K562 (cell line): ENCODE measurements at regions not wholly inside any gene's neighbourhood (a gene's known extent, or its start where the extent isn't known, plus 50 kb on each side); places are given as distances from the start of the nearest gene placed in this dataset.

Source experiments
- ATAC-seq: fragments of 200-7000 bp; cut with Tn5 transposase; 3 replicates; pipeline ENCODE4 v1.9.1; 2020; ENCODE audit warnings: moderate library complexity
- BruUV-seq: library from RNA; stranded (reverse); fragments of 400-500 nt; replicated peaks from 2 replicates; lab custom pipeline; 2021; lab: Mats Ljungman, UMichigan
- CTCF ChIA-PET: fragments of 300-600 bp; formaldehyde crosslinking; extraction: SDS; loops from one replicate; lab custom pipeline; 2021; ENCODE audit warnings: low intra/inter-chr PET ratio; lab: Yijun Ruan, JAX
- POLR2A ChIA-PET: fragments of 300-600, 350-650 bp; sonication (Branson Sonifier 250); formaldehyde crosslinking; extraction: SDS; loops from one replicate; lab custom pipeline; 2021; ENCODE audit warnings: antibody characterized with exemption, inconsistent platforms; lab: Yijun Ruan, JAX
- DNase-seq, 4 experiments: peaks; one replicate each; pipeline versions ENCODE4 v3.0.0 to v3.0.0-alpha.2; 2011 to 2018; ENCODE audit warnings: low spot score in 3 of 4, mixed read lengths in 3 of 4; ENCODE audit errors: extremely low read depth in 1 of 4
- FAIRE-seq: peaks from 2 replicates; lab custom pipeline; 2011; peaks lifted over from hg19 to GRCh38; lab: Jason Lieb, UNC
- H2AFZ ChIP-seq: 2 replicates; pipeline ENCODE4 v1.6.0; 2011; ENCODE audit warnings: low read depth, low read length, control low read depth, inconsistent platforms
- H3K27ac ChIP-seq: fragments of 200-600 bp; 3 replicates; pipeline ENCODE4 v1.8.0; 2011; ENCODE audit warnings: low read depth, mild to moderate bottlenecking, control low read depth, inconsistent platforms, low read length, moderate library complexity, mixed read lengths; ENCODE audit errors: extremely low read depth
- H3K27me3 ChIP-seq, 2 experiments: fragments of 300-600 bp in 1 of 2; 2 replicates in 1 of 2; 3 replicates in 1 of 2; pipeline versions ENCODE4 v1.6.0 to v1.8.0; 2011; ENCODE audit warnings: inconsistent platforms in 2 of 2, low read length in 2 of 2, mild to moderate bottlenecking in 1 of 2, mixed read lengths in 1 of 2, moderate library complexity in 1 of 2; ENCODE audit not compliant: control insufficient read depth in 2 of 2, insufficient read depth in 2 of 2
- H3K36me3 ChIP-seq: fragments of 300-600 bp; 3 replicates; pipeline ENCODE4 v1.8.0; 2011; ENCODE audit warnings: mild to moderate bottlenecking, low read length, inconsistent platforms; ENCODE audit not compliant: control insufficient read depth, insufficient read depth
- H3K4me1 ChIP-seq, 2 experiments: fragments of 200-600 bp in 1 of 2; replicated peaks in 1 of 2; 2 replicates in 1 of 2; 3 replicates in 1 of 2; pipeline versions ENCODE4 v1.5.1 to v1.8.0; 2011; ENCODE audit warnings: inconsistent platforms in 2 of 2, low read length in 2 of 2, mild to moderate bottlenecking in 1 of 2, mixed read lengths in 1 of 2, moderate library complexity in 1 of 2; ENCODE audit not compliant: control insufficient read depth in 2 of 2, insufficient read depth in 2 of 2
- H3K4me2 ChIP-seq: 2 replicates; pipeline ENCODE4 v1.6.1; 2011; ENCODE audit warnings: low read length, control low read depth, inconsistent platforms, mixed read lengths; ENCODE audit not compliant: insufficient read depth
- H3K4me3 ChIP-seq: fragments of 200-600 bp; sonication (generic), shearing (Covaris generic); 2 replicates; pipeline ENCODE4 v1.5.1; 2016; ENCODE audit warnings: control low read depth, inconsistent platforms
- H3K79me2 ChIP-seq: fragments of 200-600 bp; 3 replicates; pipeline ENCODE4 v1.8.0; 2011; ENCODE audit warnings: low read length, inconsistent platforms; ENCODE audit not compliant: control insufficient read depth, insufficient read depth
- H3K9ac ChIP-seq, 2 experiments: 2 replicates each; pipeline versions ENCODE4 v1.6.0 to v1.6.1; 2011; ENCODE audit warnings: low read depth in 2 of 2, low read length in 2 of 2, control low read depth in 1 of 2, inconsistent platforms in 1 of 2, mild to moderate bottlenecking in 1 of 2, mixed read lengths in 1 of 2; ENCODE audit not compliant: insufficient read depth in 1 of 2
- H3K9me1 ChIP-seq: one replicate; pipeline ENCODE4 v1.6.0; 2011; ENCODE audit warnings: inconsistent platforms, mild to moderate bottlenecking, low read length, moderate library complexity; ENCODE audit not compliant: control insufficient read depth, insufficient read depth
- H3K9me3 ChIP-seq: replicated peaks from 2 replicates; pipeline ENCODE4 v1.5.1; 2011; ENCODE audit warnings: low read depth, low read length, inconsistent platforms; ENCODE audit not compliant: control insufficient read depth, insufficient read depth
- H4K20me1 ChIP-seq: replicated peaks from 2 replicates; pipeline ENCODE4 v1.6.1; 2011; ENCODE audit warnings: low read length, inconsistent platforms, mixed read lengths; ENCODE audit not compliant: control insufficient read depth, insufficient read depth
- BRD4 ChIP-seq: fragments of 200-600 bp; sonication (generic); IDR thresholded peaks from 2 replicates; pipeline ENCODE4 v1.6.1; 2017; ENCODE audit warnings: inconsistent platforms
- CREB3 ChIP-seq: fragments of 450-650 bp; conservative IDR thresholded peaks from 2 replicates; pipeline ENCODE4 v1.6.1; 2016; ENCODE audit warnings: missing genetic modification characterization, low read depth, mild to moderate bottlenecking, missing compliant biosample characterization, moderate library complexity
- DPF2 ChIP-seq: fragments of 450-650 bp; IDR thresholded peaks from 2 replicates; pipeline ENCODE4 v1.6.1; 2016
- GABPB2 ChIP-seq: fragments of 250-450 bp; sonication (Bioruptor Pico); conservative IDR thresholded peaks from 2 replicates; pipeline ENCODE4 v1.5.1; 2021; ENCODE audit warnings: mild to moderate bottlenecking
- GTF2A2 ChIP-seq: IDR thresholded peaks from 2 replicates; pipeline ENCODE4 v1.6.1; 2016; ENCODE audit warnings: mild to moderate bottlenecking, missing genetic modification characterization, missing compliant biosample characterization
- JUN ChIP-seq, 2 experiments: sonication (generic) in 1 of 2; formaldehyde crosslinking in 1 of 2; IDR thresholded peaks; 2 replicates each; pipeline versions ENCODE4 v1.6.1 to v1.8.0; 2012 to 2022; ENCODE audit warnings: borderline replicate concordance in 2 of 2, mild to moderate bottlenecking in 2 of 2, improper control_type of control experiment in 1 of 2, low read depth in 1 of 2, low read length in 1 of 2, missing genetic modification reagents in 1 of 2
- JUNB ChIP-seq: fragments of 450-650 bp; formaldehyde crosslinking; conservative IDR thresholded peaks from 2 replicates; pipeline ENCODE4 v1.4.0; 2020; ENCODE audit warnings: mild to moderate bottlenecking
- POLR2AphosphoS2 ChIP-seq: IDR thresholded peaks from 2 replicates; pipeline ENCODE4 v1.6.1; 2012; ENCODE audit warnings: low read length, improper control_type of control experiment
- RFX7 ChIP-seq: fragments of 250-450 bp; sonication (Bioruptor Pico); IDR thresholded peaks from 2 replicates; pipeline ENCODE4 v1.5.1; 2021; ENCODE audit warnings: mild to moderate bottlenecking
- SIN3B ChIP-seq: fragments of 450-650 bp; IDR thresholded peaks from 2 replicates; pipeline ENCODE4 v1.6.1; 2017; ENCODE audit warnings: low read depth, mild to moderate bottlenecking, moderate library complexity
- SMAD3 ChIP-seq: fragments of 450-650 bp; formaldehyde crosslinking; conservative IDR thresholded peaks from 2 replicates; pipeline ENCODE4 v1.4.0; 2020; ENCODE audit warnings: mild to moderate bottlenecking
- YY1 ChIP-seq, 3 experiments: IDR thresholded peaks; 2 replicates each; pipeline ENCODE4 v1.6.1; 2011; ENCODE audit warnings: low read length in 2 of 3, mild to moderate bottlenecking in 2 of 3, moderate library complexity in 2 of 3, borderline replicate concordance in 1 of 3, control low read depth in 1 of 3, low read depth in 1 of 3; ENCODE audit not compliant: insufficient read depth in 3 of 3, insufficient replicate concordance in 2 of 3, control insufficient read depth in 1 of 3, insufficient read length in 1 of 3; ENCODE audit errors: extremely low read depth in 1 of 3
- ZNF143 ChIP-seq: sonication (generic); formaldehyde crosslinking; IDR thresholded peaks from 2 replicates; pipeline ENCODE4 v1.9.0; 2022; ENCODE audit warnings: mild to moderate bottlenecking, missing genetic modification reagents
- WGBS: fragments of 100-300 bp; shearing (Covaris generic); methylation state at CpG from one replicate; pipeline ENCODE4 v1.1.6; 2016; ENCODE audit warnings: low coverage, mixed read lengths; ENCODE audit not compliant: insufficient coverage; ENCODE audit errors: missing lambda C conversion rate; 5-methylcytosine and 5-hydroxymethylcytosine counted together
- in situ Hi-C: fragments of 300-500 bp; cut with MboI; formaldehyde crosslinking; loops from 4 replicates; pipeline ENCODE4 v1.15.0; 2018; ENCODE audit warnings: inconsistent platforms, mixed read lengths
- intact Hi-C: fragments of 100-400 bp; cut with micrococcal nuclease; formaldehyde crosslinking; loops from 2 replicates; pipeline ENCODE4 v1.14.2; 2022

- TF ChIP-seq ZNF143 (CRISPR knock-in tag) (no peak), JUNB (no peak), SIN3B (no peak)
These were observed 188.3 kb upstream of the RND3 start (continued) for GRCh38 chr2:150675807-150676206.

DNA sequence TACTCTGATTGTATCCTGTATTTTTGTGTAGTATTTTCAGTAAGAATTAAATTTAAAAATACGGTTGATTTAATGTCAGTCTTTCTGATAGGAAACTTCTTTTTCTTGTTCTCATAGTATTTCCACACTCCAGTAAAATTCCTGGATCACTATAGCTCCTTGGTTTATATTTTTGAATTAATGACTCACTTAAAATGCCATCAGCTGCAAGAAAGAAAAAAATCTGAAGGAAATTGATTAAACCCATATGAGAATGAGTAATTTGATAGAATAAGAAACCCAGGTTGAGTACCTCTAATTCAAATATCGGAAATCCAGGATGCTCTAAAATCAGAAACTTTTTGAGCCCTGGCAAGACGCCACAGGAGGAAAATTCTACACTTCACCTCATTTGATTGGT lies 186.8 kb upstream of the RND3 start:
- no TSS peak for BruUV-seq
- H3K27me3 ChIP-seq = no peaks in the 10 kb centered on the region
- no peaks in the 10 kb centered on the region for H4K20me1 ChIP-seq
- 0% methylated on average over 3 of the region's 3 CpGs for WGBS
- TF ChIP-seq DPF2 (no peak), SMAD3 (CRISPR knock-in tag) (no peak), GTF2A2 (tag) (no peak), POLR2AphosphoS2 (no peak), GABPB2 (CRISPR knock-in tag) (no peak), RFX7 (CRISPR knock-in tag) (no peak), CREB3 (tag) (no peak), BRD4 (no peak), YY1 (IDR thresholded peaks at IDR 0.05; ENCODE audit: borderline replicate concordance in 1 of 3, control insufficient read depth in 1 of 3, extremely low read depth in 1 of 3, insufficient read depth in 3 of 3, insufficient read length in 1 of 3, insufficient replicate concordance in 2 of 3, low read depth in 1 of 3, low read length in 2 of 3) (no peak), JUN (IDR thresholded peaks at IDR 0.05; ENCODE audit: borderline replicate concordance, low read depth, low read length) (no peak), JUN (CRISPR knock-in tag; IDR thresholded peaks at IDR 0.05; ENCODE audit: borderline replicate concordance) (no peak)
- CTCF ChIA-PET = no interaction called here
- no peak overlapping the region for H2AFZ ChIP-seq
- intact Hi-C loops = no loop called here
- no peak overlapping the region for H3K27ac ChIP-seq
- H3K9me3 ChIP-seq = no peaks in the 10 kb centered on the region; the same call in 1 of the 2 replicates
- POLR2A ChIA-PET = no interaction called here
- no peak overlapping the region for H3K4me2 ChIP-seq
- H3K9me1 ChIP-seq = no peaks in the 10 kb centered on the region
- H3K36me3 ChIP-seq = no peaks in the 10 kb centered on the region
- FAIRE-seq (no peak), ATAC-seq (no peak), DNase-seq (no peak)
- H3K79me2 ChIP-seq = no peaks in the 10 kb centered on the region
- H3K4me1 ChIP-seq = no peaks in the 10 kb centered on the region
- in situ Hi-C loops = no loop called here
- no peak overlapping the region for H3K9ac ChIP-seq
- no peak overlapping the region for H3K4me3 ChIP-seq
